ENCODE measurements at regions not wholly inside any gene's neighbourhood (a gene's known extent, or its start where the extent isn't known, plus 50 kb on each side); places are given as distances from the start of the nearest gene placed in this dataset.

DNA sequence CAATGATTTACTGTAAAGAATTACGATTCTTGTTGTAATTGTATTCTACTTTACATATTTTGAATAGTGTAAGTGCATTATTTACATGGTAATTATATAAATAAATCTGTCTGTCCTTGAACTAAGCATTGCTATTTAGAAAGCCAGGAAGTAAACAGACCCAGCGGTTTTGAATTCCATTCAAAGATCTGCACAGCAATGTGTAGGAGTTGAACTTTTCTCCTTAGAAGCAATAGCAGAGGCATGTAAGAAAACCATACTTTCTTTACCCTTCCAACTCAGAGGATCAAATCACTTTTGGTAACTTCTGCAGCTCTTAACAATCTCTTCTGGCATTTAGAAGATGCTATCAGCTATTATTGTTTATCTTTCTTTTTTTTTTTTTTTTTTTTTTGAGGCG lies 109.2 kb upstream of the VRK2 start:
- no peak for DNase-seq (ENCODE audit: low spot score)

DNA sequence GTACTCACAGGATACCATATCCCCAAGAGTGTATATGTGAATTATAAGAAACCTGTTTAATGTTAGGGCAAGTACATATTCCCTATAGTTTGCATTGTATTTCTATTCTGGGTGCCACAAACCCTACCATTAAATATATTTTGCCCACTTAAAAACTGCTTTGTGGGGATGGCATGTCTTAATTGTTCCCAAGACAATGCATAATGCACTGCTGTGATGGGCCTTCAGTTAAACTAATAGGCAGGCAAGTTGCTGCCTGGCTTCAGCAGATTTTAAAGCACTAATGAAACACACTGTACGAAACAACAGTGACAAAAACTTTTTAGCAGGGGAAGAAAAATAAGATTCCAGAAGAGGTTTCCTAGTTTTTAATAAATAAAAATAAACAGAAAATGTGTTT lies 104.8 kb upstream of the VRK2 start:
- peak; percentile 50 for DNase-seq (ENCODE audit: low spot score)

DNA sequence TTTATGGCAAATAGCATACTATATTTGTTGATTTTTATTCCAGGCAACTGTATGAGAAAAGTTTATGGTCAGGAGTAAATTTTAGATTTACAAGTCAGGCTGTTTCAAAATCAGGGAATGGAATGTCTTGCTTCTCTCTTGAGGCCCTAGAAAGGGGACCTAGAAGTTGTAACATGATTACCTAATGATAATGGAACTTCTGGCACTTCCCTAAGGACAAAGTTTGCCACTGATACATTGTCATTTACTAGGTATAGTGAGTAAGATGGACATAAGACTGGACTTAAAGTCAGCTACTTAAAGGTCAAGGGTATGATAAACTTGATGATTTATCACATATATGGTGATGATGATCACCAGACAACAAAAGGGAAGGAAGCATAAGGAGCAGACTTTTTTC lies 103.3 kb upstream of the VRK2 start:
- DNase-seq (ENCODE audit: low spot score) = no peak

DNA sequence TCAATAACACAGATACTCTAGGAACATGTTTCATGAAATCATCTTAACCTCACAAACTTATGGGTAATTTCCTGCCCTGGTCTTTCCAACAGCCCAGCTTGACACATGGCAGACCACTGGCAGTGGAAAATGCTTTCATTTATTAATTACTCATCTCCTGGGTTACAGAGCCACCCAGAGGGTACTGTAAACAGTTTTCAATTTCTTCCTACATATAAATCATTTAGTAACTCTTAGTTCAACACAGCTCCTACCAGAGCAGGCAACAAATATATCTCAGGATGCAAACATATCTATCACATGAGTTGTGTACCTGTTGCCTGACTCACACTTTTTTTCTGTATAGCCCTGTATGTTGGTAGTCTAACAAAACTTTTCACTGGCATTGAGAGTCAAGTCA lies 99.2 kb upstream of the VRK2 start:
- DNase-seq (ENCODE audit: low spot score) = no peak

DNA sequence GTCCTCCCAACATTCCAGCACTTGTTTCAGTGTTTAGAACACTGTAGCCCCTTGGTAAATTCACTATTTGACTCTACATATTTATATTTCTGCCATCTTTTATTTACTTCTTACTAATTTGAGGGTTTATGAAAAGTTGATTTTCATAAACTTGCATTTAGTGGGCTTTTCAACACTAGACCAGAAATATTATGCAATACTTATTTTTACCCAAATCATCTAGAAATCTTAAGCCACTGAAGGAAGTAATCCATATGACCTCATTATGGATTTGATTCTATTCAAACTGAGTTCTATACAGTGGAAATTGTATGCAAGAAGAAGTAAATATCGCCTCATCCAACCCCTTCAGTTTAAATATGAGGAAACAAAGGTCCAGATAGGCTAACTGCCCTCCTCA lies 92.6 kb upstream of the VRK2 start:
- DNase-seq (ENCODE audit: low spot score) = no peak

DNA sequence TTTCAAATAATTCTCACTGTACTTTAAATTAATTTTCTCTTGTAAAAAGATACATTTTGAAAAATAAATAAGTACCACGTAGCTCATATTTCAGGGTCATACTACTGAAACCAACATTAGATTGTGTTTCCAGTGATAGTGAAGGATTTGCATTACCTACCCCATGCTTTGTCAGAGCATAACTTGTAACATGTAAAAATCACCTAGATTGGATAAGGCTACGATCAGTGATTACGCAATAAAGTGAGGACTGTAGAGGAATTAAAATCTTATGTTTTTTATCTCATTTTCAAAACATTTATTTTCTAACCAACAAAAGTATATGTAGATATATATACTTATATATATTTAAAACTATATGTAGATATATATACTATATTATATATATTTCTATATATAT lies 89.4 kb upstream of the VRK2 start:
- DNase-seq (ENCODE audit: low spot score) = no peak

DNA sequence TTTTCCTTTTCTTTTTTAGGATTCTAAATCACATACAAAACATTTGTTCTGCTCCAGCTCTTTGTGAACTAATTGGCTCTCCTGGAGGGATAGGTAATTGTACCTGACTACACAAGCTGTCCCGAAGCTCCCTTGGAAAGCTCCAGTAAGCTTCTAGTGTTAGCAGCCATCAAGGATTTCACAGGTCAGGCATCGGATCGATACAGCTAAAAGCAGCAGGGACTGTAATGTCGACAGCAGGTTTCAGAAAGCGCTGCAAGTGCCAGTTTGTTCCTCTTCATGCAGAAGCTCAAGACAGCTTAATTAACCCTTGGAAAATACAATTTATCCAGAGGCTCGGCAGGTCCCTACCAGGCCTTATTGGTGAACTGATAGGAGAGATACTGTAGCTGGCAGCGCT lies 87.2 kb upstream of the VRK2 start:
- no peak for DNase-seq (ENCODE audit: low spot score)

DNA sequence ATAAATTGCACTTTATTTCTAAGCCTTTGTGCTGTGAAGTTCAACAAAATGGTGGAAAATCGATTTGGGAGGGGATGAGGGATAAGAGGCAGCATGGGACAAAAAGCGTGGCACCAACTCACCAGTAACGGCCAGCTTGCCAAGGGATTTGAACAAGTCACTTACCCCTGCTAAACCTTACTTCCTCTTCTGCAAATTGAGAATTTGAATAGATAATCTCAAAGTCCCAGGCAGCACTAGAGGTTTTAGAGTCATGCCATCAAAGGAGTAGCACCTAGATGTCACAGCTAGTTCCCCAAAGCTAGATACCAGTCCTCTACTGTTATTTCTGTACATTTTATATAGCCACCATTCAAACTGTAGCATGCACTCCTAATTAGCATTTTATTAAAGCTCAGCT lies 83.7 kb upstream of the VRK2 start:
- no peak for DNase-seq (ENCODE audit: low spot score)

DNA sequence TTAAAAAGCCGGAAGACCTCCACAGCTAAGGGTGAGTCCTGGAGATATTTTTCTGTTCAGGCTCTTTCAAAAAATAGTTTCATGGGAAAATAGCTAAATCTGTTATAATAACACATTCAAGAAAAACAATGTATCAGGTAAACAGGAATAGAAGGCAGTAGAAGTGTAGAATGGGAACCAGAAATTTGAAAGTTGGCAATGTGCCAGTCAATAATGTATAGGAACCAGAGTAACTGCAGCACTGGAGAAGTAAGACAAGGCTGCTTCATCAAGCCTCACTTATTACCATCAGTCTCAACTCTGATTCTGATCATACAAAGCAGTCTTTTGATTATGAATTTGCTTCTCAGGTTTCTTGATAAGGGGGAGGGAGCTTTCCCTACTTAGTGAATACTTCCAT lies 81.4 kb upstream of the VRK2 start:
- DNase-seq (ENCODE audit: low spot score) = no peak

DNA sequence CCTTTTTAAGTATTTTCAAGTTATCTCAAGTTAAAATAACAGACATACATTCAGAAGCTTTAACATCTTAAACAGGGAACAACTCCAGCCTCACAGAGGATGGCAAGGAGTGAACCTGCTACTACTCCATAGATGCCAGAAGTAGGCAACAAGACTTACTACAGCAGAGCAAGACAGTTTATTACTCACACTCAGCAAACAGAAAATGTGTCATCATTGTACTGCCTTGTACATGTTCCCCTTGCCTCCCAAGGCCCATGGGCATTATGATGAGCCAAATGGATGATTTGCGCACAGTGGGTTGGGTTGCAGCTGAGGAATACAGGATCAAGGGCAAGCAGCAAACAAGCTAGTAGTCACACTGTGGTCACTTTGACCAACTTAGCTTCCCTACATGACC lies 80.6 kb upstream of the VRK2 start:
- no peak for DNase-seq (ENCODE audit: low spot score)

DNA sequence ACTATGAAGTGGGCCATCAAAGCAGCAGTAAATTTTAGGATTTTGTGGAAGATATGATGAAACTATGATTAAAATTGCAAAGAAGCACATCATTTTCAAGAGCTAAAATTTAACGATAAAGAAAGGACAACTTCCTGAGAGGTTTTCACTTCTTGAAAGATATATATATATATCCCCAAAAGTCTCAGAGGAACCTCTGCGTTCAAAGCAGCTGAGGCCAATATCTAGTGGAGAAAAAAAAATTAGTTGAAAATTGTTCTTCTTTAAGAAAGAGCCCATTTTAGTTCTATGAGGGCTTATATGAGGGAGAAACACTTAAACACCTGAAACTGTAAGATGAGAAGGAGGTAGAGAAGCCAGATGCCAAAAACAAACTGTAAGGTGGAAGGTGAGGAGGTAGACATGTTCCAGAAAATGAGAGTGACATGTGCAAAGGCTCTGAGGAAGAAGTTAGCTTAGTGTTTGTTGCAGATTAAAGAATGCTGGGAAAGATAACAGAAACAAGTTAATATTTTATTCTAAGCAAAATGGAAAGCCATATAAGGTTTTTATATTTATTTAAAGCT lies 72.9 kb upstream of the VRK2 start:
- no peak for DNase-seq (ENCODE audit: low spot score)

DNA sequence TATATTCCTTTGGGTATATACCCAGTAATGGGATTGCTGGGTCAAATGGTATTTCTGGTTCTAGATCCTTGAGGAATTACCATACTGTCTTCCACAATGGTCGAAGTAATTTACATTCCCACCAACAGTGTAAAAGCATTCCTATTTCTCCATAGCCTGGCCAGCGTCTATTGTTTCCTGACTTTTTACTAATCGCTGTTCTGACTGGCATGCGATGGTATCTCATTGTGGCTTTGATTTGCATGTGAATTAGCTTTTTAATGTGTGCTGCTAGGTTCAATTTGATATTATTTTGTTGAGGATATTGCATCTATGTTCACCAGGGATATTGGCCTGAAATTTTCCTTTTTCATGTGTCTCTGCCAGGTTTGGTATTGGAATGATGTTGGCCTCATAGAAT lies 67.4 kb upstream of the VRK2 start:
- no peak for DNase-seq (ENCODE audit: low spot score)

DNA sequence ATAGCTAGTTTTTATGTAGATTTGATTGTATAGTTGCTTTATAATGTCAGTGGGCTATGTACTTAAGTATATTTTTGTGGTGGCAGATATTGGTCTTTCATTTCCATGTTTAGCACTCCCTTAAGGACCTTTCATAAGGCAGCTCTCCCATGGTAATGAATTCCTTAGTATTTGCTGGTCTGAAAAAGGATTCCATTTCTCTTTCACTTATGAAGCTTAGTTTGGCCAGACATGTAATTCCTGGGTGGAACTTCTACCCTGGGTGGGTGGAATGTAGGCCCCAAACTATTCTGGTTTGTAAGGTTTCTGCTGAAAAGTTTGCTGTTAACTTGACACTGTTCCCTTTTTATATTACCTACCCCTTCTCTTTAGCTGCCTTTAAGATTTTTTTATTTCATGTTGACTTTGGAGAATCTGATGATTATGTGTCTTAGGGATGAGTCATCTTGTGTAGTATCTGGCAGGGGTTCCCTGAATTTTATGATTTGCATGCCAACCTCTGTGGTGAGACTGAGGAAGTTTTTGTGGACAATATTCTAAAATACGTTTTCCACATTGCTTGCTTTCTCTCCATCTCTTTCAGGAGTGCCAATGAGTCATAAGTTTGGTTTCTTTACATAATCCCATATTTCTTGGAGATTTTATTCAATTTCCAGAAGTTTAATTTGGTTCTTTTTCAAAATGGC lies 65.4 kb upstream of the VRK2 start:
- DNase-seq (ENCODE audit: low spot score) = no peak

DNA sequence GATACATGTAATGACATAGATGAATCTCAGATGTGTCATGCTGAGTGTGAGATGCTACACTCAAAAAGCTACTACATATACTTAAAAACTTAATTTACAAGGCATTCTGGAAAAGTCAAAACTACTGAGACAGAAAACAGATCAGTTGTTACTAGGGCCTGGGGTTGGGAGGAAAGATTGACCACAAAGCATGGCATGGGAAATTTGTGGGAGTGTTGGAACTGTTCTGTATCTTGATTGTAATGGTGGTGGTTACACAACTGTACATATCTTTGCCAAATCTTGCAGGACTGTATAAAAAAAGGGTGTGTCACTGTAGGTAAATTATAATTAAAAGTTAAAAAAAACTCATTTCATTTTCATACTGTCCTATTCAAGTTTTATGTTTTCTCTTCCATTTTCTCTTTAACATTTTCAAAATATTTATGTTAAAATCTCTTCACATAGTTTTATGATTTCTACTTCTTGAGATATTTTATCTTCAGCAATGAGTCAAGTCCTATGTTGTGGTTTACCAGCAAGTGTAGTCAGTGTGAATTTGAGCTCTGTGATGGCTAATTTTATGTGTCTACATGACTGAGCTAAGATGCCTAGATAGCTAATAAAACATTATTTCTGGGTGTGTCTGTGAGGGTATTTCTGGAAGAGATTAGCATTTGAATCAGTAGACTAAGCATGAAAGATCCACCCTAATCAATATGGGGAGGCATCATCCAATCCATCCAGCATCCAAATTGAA lies 58.6 kb upstream of the VRK2 start:
- DNase-seq (ENCODE audit: low spot score) = no peak

DNA sequence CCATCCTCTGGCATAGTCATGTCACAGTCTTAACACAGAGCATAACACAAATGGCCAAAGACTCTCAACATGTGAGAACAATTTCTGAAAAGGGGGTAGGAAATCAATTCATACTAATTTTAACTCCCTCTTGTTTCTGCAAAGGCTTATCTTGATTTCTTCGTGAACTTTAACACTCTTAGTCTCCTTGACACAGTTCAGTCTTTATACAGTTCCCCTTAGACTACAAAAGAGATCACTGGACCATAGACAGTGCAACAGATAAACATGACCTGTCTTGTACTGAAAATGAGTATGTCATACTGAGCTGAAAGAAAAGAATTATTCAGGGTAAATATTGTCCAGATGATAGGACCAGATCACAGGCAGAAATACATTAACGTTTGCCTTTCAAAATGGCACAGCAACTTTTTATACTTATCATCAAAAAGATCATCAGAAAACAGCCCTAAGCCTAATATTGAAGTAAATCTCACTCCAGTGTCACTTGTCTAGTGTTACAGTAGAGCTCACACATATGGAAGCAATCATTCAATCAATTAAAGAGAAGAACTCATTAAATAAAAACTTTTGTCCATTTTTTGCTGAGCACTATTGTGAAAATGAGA lies 56.4 kb upstream of the VRK2 start:
- DNase-seq (ENCODE audit: low spot score) = no peak
